Activated CD8-positive, alpha-beta memory T cell treated with anti-CD3 and anti-CD28 coated beads for 24 hours (primary cell): ENCODE measurements at regions not wholly inside any gene's neighbourhood (a gene's known extent, or its start where the extent isn't known, plus 50 kb on each side); places are given as distances from the start of the nearest gene placed in this dataset.

ENCODE experiments used
- DNase-seq: peaks from one replicate; pipeline ENCODE4 v3.0.0-alpha.2; 2020

- no peak for DNase-seq
Observed at GRCh38 chr13:107293924-107294323, 726.0 kb upstream of the ARGLU1 start.

GRCh38 chr13:107291875-107292274 lies 723.9 kb upstream of the ARGLU1 start:
- DNase-seq, result no peak

DNA sequence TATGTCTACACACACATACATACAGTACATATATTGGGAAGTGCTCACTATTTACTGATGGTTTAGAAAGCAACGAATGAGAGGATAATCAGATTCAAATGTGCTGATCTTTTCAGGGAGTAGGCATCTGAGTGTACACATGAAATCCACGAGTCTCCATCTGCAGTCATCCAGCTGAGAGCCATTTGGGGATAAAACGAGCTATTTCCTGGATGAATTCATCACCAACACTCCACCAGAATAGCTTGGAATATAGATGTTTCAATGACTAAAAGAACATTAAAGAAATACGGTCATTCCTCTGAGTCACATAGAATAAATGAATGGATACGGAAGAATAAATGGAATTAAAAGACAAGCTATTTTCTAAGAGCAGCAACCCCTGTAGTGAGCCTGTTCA lies 721.6 kb upstream of the ARGLU1 start:
- DNase-seq, result no peak

DNA sequence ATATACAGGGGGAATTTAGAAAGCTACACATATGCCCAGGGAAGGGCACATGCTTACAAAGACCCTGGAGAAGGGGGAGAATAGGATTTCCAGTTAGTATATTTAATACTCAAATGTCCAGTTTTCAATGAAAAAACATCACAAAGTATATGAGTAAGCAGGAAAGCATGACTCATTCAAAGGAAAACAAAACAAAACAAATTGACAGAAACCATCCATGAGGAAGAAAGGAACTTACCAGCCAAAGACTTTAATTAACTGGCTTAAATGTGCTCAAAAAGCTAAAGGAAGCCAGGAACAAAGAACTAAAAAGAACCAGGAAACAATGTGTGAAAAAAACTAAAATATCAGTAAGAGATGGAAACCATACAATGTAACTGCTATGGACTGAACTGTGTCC lies 716.2 kb upstream of the ARGLU1 start:
- DNase-seq, result no peak

GRCh38 chr13:107277911-107278310 lies 710.0 kb upstream of the ARGLU1 start:
- DNase-seq, result no peak

GRCh38 chr13:107276936-107277335 lies 709.0 kb upstream of the ARGLU1 start:
- DNase-seq, result no peak

GRCh38 chr13:107275945-107276614 lies 708.1 kb upstream of the ARGLU1 start:
- no peak for DNase-seq

GRCh38 chr13:107275312-107275711 lies 707.4 kb upstream of the ARGLU1 start:
- no peak for DNase-seq

DNA sequence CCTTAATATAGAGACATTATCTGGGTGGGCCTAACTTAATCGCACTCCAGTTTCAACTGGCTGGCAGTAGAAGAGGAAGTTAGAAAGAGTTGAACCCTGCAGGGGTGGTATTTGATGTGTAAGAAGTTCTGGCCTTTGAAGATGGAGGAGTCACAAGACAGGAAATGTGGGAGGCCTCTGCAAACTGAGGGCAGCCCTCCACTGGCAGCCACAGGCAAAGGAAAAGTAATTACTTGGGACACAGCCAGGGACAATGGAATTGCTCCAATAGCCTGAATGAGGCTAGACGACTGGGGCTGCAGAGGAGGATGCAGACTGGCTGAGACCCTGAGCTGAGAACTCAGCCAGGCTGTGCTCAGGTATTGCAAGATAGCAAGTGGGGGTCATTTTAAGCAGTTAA lies 703.3 kb upstream of the ARGLU1 start:
- DNase-seq, result no peak

- DNase-seq, result no peak
Observed at GRCh38 chr13:107266657-107267056, 698.7 kb upstream of the ARGLU1 start.

DNA sequence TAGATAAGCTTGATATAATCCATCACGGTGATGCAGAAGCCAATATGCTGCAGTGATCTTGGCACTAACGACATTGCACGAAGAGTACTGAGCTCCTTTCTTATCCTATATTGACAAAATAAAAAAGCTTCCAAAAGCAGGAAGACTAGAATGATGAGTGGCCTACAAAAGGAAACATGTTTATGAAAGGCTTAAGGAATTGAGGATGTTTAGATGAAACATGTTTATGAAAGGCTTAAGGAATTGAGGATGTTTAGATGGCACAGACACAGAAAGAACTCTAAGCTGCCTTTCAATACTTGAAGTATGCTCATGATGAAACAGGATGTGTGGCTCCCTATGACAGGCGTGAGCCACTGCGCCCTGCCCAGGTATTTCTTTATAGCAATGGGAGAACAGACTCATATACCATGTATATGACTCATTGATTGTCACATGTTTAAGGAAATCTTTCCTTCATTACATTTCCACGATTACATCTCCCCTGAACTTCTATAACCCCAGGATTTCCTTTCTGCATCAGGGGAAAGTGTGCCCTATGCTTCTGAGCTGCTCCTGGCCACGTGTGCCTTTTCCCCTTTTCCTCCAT lies 690.8 kb upstream of the ARGLU1 start:
- no peak for DNase-seq

DNA sequence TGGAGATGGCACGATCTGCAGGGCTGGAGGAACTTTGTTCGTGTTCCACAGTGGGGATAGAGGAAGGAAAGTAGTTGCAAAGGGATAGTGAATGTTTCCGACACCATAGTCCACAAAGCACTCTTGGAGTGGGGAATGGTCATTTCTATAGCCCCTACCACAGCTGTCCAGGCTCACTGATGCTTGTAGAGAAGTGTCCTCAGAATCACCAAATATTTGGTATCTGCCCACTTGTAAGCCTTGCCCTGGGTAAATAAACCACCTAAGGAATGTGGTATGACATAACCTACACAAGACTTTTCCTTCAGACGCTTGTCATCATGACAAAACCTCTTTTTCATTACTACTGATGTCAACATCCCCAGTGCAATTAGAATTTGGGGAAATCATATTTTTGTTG lies 686.5 kb upstream of the ARGLU1 start:
- no peak for DNase-seq

GRCh38 chr13:107252428-107252827 lies 684.5 kb upstream of the ARGLU1 start:
- DNase-seq, result no peak

DNA sequence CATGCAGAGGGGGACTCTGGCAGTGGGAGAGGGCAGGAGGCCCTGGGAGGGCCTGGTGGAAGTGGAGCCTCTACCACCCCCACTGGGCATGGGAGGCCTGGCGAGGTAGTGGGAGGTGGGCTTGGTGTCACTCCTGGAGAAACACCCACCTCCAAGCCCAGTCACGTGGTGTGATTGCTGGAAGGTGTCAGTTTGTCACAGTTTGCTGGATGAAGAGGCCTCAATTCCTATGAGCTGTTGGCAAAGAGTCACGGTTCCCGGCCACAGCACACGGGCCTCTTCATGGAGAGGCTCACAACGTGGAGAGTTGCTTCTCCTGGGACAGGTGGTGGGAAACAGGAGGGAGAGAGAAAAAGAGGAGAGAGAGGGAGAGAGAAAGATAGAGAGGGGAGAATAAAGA lies 684.1 kb upstream of the ARGLU1 start:
- DNase-seq, result no peak

- DNase-seq, result no peak
Observed at GRCh38 chr13:107251341-107251740, 683.4 kb upstream of the ARGLU1 start.

DNA sequence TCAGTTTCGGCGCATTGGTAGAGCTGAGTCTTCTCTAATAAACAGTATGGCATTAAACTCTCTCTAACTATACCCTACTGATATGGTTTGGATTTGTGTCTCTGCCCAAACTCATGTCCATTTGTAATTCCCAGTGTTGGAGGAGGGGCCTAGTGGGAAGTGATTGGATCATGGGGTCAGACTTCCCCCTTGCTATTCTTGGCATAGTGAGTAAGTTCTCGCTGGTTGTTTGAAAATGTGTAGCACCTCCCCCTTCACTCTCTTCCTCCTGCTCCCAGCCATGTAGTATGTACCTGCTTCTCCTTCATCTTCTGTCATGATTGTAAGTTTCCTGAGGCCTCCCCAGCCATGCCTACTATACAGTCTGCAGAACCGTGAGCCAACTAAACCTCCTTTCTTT lies 682.7 kb upstream of the ARGLU1 start:
- DNase-seq, result no peak

- no peak for DNase-seq
Observed at GRCh38 chr13:107244241-107244640, 676.3 kb upstream of the ARGLU1 start.

- DNase-seq, result no peak
Observed at GRCh38 chr13:107242138-107242537, 674.2 kb upstream of the ARGLU1 start.

- DNase-seq, result no peak
Observed at GRCh38 chr13:107241381-107241780, 673.4 kb upstream of the ARGLU1 start.

- no peak for DNase-seq
Observed at GRCh38 chr13:107239213-107239612, 671.3 kb upstream of the ARGLU1 start.

GRCh38 chr13:107238262-107238981 lies 670.5 kb upstream of the ARGLU1 start:
- no peak for DNase-seq

DNA sequence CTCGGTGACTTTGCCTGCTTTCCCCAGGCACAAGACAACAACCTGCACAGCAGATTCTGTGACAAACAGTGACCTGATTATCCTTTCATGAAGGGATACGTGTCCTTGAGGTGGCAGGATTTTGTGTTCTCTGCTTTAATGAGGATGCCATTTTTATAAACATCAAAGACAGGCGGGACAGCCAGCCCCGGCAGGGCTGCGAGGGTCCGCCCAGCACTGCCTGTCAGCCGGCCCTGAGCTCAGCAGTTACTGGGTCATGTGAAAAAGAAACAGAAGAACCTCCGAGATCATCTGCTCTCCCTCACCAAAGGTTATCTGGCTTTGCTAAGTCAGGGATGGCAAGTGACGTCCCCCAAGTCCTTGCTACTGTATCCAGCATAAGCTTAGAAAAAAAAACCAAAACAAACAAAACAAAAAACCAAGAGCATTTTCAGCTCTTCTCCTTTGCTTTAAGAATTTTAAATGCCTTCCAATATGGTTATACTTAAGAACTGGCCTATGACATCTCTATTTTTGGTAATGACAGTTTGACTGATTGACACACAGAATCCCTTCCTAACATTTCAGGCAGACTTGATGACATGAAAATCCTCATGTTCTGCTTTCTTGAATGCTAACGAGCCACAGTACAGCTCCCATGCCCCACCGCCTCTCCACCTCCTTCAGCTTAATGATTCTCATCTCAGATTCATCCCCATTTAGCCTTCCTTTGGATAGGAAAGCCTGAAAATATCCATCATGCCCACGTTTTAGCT lies 666.6 kb upstream of the ARGLU1 start:
- DNase-seq, result no peak

DNA sequence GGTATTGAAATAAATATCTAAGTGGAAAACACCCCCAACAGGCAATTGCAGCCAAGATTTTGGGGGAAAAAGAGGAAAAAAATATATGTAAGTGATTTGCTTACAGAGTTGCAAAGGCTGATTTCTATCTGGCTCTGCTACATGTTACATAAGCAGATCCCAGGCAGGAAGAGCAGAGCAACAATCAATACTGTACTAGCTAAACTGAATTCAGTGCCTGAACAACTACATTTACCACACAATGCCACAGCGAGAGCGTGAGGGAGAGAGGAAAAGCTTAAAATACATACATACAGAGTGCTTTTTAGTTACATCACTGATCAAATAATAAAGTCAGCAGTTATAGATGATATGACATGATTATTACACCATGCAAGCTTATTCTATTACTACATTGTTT lies 665.6 kb upstream of the ARGLU1 start:
- DNase-seq, result no peak

DNA sequence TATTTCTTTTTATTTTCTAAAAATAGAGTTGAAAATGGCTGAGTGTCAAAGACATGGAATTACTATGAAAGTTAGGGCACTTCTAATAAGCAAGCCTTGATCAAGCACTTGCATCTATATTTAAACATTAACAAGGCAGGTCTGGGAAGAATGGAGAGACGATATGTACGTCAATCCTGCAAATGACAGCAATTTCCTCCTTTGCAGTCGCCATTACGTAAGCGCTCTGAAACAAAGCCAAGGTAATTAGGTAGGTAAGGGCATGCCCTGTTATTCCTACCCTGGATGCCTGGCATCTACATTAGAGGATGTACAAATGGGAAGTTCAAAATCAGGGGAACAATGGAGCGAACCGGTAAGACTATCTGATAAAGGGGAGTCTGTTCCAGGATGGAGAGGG lies 664.0 kb upstream of the ARGLU1 start:
- no peak for DNase-seq
